Progenitor cell of endocrine pancreas (in vitro differentiated cells): ENCODE measurements at regions not wholly inside any gene's neighbourhood (a gene's known extent, or its start where the extent isn't known, plus 50 kb on each side); places are given as distances from the start of the nearest gene placed in this dataset.

Experiments used
- DNase-seq: peaks from one replicate; pipeline ENCODE4 v3.0.0; 2021; ENCODE audit warnings: low spot score; ENCODE audit not compliant: unreplicated experiment
- H3K27ac Mint-ChIP-seq: 2 replicates; pipeline ENCODE4 v1.8.0; 2021; ENCODE audit warnings: mild to moderate bottlenecking, moderate library complexity, mixed read lengths
- H3K27me3 Mint-ChIP-seq: 2 replicates; pipeline ENCODE4 v1.8.0; 2021; ENCODE audit warnings: mixed read lengths
- H3K36me3 Mint-ChIP-seq: 2 replicates; pipeline ENCODE4 v1.8.0; 2022; ENCODE audit warnings: mixed read lengths; ENCODE audit not compliant: insufficient read depth
- H3K4me1 Mint-ChIP-seq: 2 replicates; pipeline ENCODE4 v1.8.0; 2021; ENCODE audit warnings: low read depth, mixed read lengths
- H3K4me3 Mint-ChIP-seq: 2 replicates; pipeline ENCODE4 v1.8.0; 2021; ENCODE audit warnings: low read depth, mild to moderate bottlenecking, moderate library complexity, mixed read lengths
- H3K9me3 Mint-ChIP-seq: 2 replicates; pipeline ENCODE4 v1.8.0; 2021; ENCODE audit warnings: low read depth, mixed read lengths
- TF ChIP-seq, protein P1 (sequence below): fragments of 200-600 bp; sonication (generic); IDR thresholded peaks from one replicate; pipeline ENCODE4 v1.5.0; 2021; ENCODE audit warnings: antibody characterized with exemption, mild to moderate bottlenecking; ENCODE audit not compliant: unreplicated experiment

DNA sequence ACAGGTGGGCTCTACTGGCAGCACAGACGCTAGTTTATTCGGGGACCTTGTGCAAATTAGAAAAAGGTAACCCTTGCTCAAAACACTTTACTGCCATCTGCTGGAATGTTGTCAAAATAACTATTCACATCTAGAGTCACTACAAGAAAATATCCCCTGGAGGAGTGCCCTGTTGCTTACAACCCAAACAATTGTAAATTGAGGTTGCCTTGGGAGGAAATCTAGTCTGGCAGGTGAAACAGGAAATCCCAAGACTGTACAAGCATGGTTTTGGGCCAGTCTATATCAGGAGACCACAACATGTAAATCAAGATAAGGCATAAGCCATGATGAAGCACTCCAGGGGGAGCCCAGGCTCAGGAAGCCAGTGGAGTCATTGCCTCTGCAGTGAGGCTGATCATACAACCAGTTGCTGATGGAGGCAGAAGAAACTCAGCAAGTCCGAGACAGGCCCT, 136.8 kb upstream of the ACP3 start:
- TF ChIP-seq, protein P1, sequence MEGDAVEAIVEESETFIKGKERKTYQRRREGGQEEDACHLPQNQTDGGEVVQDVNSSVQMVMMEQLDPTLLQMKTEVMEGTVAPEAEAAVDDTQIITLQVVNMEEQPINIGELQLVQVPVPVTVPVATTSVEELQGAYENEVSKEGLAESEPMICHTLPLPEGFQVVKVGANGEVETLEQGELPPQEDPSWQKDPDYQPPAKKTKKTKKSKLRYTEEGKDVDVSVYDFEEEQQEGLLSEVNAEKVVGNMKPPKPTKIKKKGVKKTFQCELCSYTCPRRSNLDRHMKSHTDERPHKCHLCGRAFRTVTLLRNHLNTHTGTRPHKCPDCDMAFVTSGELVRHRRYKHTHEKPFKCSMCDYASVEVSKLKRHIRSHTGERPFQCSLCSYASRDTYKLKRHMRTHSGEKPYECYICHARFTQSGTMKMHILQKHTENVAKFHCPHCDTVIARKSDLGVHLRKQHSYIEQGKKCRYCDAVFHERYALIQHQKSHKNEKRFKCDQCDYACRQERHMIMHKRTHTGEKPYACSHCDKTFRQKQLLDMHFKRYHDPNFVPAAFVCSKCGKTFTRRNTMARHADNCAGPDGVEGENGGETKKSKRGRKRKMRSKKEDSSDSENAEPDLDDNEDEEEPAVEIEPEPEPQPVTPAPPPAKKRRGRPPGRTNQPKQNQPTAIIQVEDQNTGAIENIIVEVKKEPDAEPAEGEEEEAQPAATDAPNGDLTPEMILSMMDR, result peak; percentile 66
- Mint-ChIP-seq H3K4me3 (no peak overlapping the region), H3K9me3 (no peaks in the 10 kb centered on the region), H3K27ac (no peak overlapping the region), H3K4me1 (no peaks in the 10 kb centered on the region), H3K27me3 (peaks cover 3% of the 10 kb centered on the region), H3K36me3 (no peaks in the 10 kb centered on the region)
- no peak for DNase-seq

DNA sequence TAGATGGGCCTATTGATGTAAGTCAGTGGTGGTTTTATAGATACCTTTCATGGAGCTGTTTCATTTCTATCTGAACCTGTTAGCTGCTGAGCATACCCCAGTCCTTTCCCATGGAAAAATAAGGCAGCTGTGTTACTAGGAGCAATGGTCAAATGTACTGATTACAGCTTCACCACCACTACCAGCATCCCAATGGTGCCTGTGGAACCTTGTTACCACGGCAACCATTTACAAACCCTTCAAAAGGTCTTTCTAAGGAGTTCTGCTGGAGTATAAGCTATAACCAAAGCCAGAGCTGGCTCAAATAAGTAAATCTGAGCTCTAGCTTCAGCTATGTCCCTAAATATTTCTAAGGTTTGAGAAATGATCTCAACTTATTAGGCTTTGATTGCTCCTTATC, 133.4 kb upstream of the ACP3 start:
- H3K27ac Mint-ChIP-seq, result no peak overlapping the region
- no peaks in the 10 kb centered on the region for H3K36me3 Mint-ChIP-seq
- H3K4me1 Mint-ChIP-seq, result no peaks in the 10 kb centered on the region
- no peaks in the 10 kb centered on the region for H3K9me3 Mint-ChIP-seq
- H3K27me3 Mint-ChIP-seq, result peaks cover 3% of the 10 kb centered on the region
- no peak overlapping the region for H3K4me3 Mint-ChIP-seq
- no peak for DNase-seq
- TF ChIP-seq, protein P1, result no peak

DNA sequence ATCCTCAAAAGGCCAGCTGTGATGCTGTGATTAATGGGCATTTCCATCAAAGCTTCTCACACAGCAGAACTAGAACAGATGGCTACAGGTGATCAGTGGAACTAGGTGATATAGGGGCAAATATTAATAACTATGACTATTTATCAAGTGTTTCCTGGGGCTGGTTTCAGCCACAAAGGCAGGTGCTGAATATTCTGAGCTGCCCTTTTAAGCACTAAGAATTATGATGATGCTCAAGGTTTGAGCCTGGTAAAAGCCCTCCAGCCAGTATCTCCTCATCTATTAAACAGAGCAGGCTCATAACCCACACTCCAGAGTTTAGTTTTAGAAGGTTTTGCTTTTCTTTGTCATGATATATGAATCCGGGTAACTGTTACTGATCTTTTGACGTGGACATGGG, 129.5 kb upstream of the ACP3 start:
- Mint-ChIP-seq H3K27ac (no peak overlapping the region), H3K9me3 (no peaks in the 10 kb centered on the region), H3K4me1 (no peaks in the 10 kb centered on the region), H3K36me3 (no peaks in the 10 kb centered on the region), H3K4me3 (no peak overlapping the region), H3K27me3 (no peaks in the 10 kb centered on the region)
- TF ChIP-seq, protein P1, result no peak
- DNase-seq, result no peak

DNA sequence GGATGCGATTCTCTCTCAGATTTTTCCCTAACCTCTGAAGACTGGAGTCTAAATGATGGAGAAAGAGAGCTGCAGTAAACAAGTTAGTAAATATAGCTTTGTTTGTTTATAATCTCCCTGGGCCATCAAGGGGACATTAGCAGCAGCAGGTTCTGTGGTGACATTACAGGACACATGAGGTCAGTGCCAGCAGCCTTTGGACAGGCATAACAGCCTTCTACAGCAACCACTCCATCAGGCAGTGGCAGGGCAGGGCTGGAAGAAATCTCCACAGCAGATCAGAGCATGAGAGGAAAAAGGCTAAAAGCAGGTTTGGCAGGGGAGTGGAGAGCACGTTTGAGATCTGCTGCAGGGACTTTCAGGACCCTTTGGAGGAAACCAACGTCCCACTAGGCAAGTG, 127.6 kb upstream of the ACP3 start:
- Mint-ChIP-seq H3K9me3 (no peaks in the 10 kb centered on the region), H3K4me1 (no peaks in the 10 kb centered on the region), H3K27ac (no peak overlapping the region), H3K36me3 (no peaks in the 10 kb centered on the region), H3K27me3 (no peaks in the 10 kb centered on the region), H3K4me3 (no peak overlapping the region)
- TF ChIP-seq, protein P1, result no peak
- no peak for DNase-seq

DNA sequence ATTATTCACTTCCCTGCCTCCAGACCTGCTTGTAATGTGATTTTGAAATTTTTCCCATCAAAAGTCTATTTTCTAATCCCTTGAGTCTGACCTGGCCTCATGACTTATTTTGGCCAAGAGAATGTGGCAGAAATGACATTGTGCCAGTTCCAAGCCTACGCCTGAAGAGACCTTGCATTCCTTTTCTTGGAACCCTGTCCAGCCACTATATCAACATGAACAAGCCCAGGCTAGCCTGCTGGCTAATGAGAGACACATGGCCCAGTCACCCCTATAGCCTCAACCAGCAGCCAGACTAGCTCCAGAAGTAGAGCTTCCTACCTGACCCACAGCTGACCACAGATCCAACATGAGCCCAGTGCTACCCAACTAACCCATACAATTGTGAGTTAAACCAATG, 121.1 kb upstream of the ACP3 start:
- Mint-ChIP-seq H3K27me3 (no peaks in the 10 kb centered on the region), H3K27ac (no peak overlapping the region), H3K4me3 (no peak overlapping the region), H3K9me3 (no peaks in the 10 kb centered on the region), H3K4me1 (no peaks in the 10 kb centered on the region), H3K36me3 (no peaks in the 10 kb centered on the region)
- no peak for DNase-seq
- TF ChIP-seq, protein P1, result no peak
